ENCODE measurements at regions not wholly inside any gene's neighbourhood (a gene's known extent, or its start where the extent isn't known, plus 50 kb on each side); places are given as distances from the start of the nearest gene placed in this dataset.

GRCh38 chr14:61877768-61878167 lies 115.5 kb downstream of the SNAPC1 start:
- TF ChIP-seq CTCF (conservative IDR thresholded peaks at IDR 0.05 in 1 of 2, IDR thresholded peaks at IDR 0.05 in 1 of 2; ENCODE audit: low read depth in 1 of 2, low read length in 2 of 2) (no peak), EZH2 (IDR thresholded peaks at IDR 0.05; ENCODE audit: low read length, missing control alignments) (no peak)
- H3K27me3 ChIP-seq (ENCODE audit: control insufficient read depth, insufficient read depth, low read length): no peaks in the 10 kb centered on the region
- H3K4me1 ChIP-seq (ENCODE audit: control insufficient read depth, extremely low read depth, insufficient read depth, low read length): no peaks in the 10 kb centered on the region
- H3K9ac ChIP-seq (ENCODE audit: insufficient read depth, low read length): no peak overlapping the region
- H2AFZ ChIP-seq (ENCODE audit: low read length): no peak overlapping the region
- H3K4me3 ChIP-seq (replicated peaks in 1 of 4; ENCODE audit: control extremely low read depth in 1 of 4, insufficient read depth in 1 of 4, low read depth in 3 of 4, low read length in 4 of 4): no peak overlapping the region
- H3K27ac ChIP-seq (ENCODE audit: insufficient read depth, low read length): no peak overlapping the region
- no peaks in the 10 kb centered on the region for H3K79me2 ChIP-seq (ENCODE audit: control insufficient read depth, insufficient read depth, low read length)
- no peaks in the 10 kb centered on the region for H3K9me3 ChIP-seq (ENCODE audit: control insufficient read depth, insufficient read depth, low read depth, low read length)
- no peaks in the 10 kb centered on the region for H3K36me3 ChIP-seq (ENCODE audit: control insufficient read depth, insufficient read depth, low read length)
- no peak overlapping the region for H3K4me2 ChIP-seq (ENCODE audit: extremely low read depth, insufficient read depth, low read length)
- no peak for DNase-seq (ENCODE audit: low read depth in 2 of 2)
- no peaks in the 10 kb centered on the region for H4K20me1 ChIP-seq (ENCODE audit: control insufficient read depth, extremely low read depth, insufficient read depth, low read length)

GRCh38 chr14:61878931-61879330 lies 116.7 kb downstream of the SNAPC1 start:
- Histone ChIP-seq H3K4me1 (ENCODE audit: control insufficient read depth, extremely low read depth, insufficient read depth, low read length) (no peaks in the 10 kb centered on the region), H3K9me3 (ENCODE audit: control insufficient read depth, insufficient read depth, low read depth, low read length) (no peaks in the 10 kb centered on the region), H3K36me3 (ENCODE audit: control insufficient read depth, insufficient read depth, low read length) (no peaks in the 10 kb centered on the region), H3K27me3 (ENCODE audit: control insufficient read depth, insufficient read depth, low read length) (no peaks in the 10 kb centered on the region), H3K4me2 (ENCODE audit: extremely low read depth, insufficient read depth, low read length) (no peak overlapping the region), H2AFZ (ENCODE audit: low read length) (no peak overlapping the region), H3K9ac (ENCODE audit: insufficient read depth, low read length) (no peak overlapping the region), H3K4me3 (replicated peaks in 1 of 4; ENCODE audit: control extremely low read depth in 1 of 4, insufficient read depth in 1 of 4, low read depth in 3 of 4, low read length in 4 of 4) (no peak overlapping the region), H4K20me1 (ENCODE audit: control insufficient read depth, extremely low read depth, insufficient read depth, low read length) (no peaks in the 10 kb centered on the region), H3K27ac (ENCODE audit: insufficient read depth, low read length) (no peak overlapping the region), H3K79me2 (ENCODE audit: control insufficient read depth, insufficient read depth, low read length) (no peaks in the 10 kb centered on the region)
- DNase-seq (ENCODE audit: low read depth in 2 of 2): no peak
- TF ChIP-seq EZH2 (IDR thresholded peaks at IDR 0.05; ENCODE audit: low read length, missing control alignments) (no peak), CTCF (conservative IDR thresholded peaks at IDR 0.05 in 1 of 2, IDR thresholded peaks at IDR 0.05 in 1 of 2; ENCODE audit: low read depth in 1 of 2, low read length in 2 of 2) (no peak)

GRCh38 chr14:61881046-61881445 lies 118.8 kb downstream of the SNAPC1 start:
- no peaks in the 10 kb centered on the region for H3K4me1 ChIP-seq (ENCODE audit: control insufficient read depth, extremely low read depth, insufficient read depth, low read length)
- H4K20me1 ChIP-seq (ENCODE audit: control insufficient read depth, extremely low read depth, insufficient read depth, low read length): no peaks in the 10 kb centered on the region
- H2AFZ ChIP-seq (ENCODE audit: low read length): no peak overlapping the region
- H3K79me2 ChIP-seq (ENCODE audit: control insufficient read depth, insufficient read depth, low read length): no peaks in the 10 kb centered on the region
- no peak overlapping the region for H3K27ac ChIP-seq (ENCODE audit: insufficient read depth, low read length)
- no peaks in the 10 kb centered on the region for H3K27me3 ChIP-seq (ENCODE audit: control insufficient read depth, insufficient read depth, low read length)
- no peak overlapping the region for H3K4me2 ChIP-seq (ENCODE audit: extremely low read depth, insufficient read depth, low read length)
- no peak overlapping the region for H3K9ac ChIP-seq (ENCODE audit: insufficient read depth, low read length)
- TF ChIP-seq EZH2 (IDR thresholded peaks at IDR 0.05; ENCODE audit: low read length, missing control alignments) (no peak), CTCF (conservative IDR thresholded peaks at IDR 0.05 in 1 of 2, IDR thresholded peaks at IDR 0.05 in 1 of 2; ENCODE audit: low read depth in 1 of 2, low read length in 2 of 2) (no peak)
- H3K9me3 ChIP-seq (ENCODE audit: control insufficient read depth, insufficient read depth, low read depth, low read length): no peaks in the 10 kb centered on the region
- DNase-seq (ENCODE audit: low read depth in 2 of 2): no peak
- no peak overlapping the region for H3K4me3 ChIP-seq (replicated peaks in 1 of 4; ENCODE audit: control extremely low read depth in 1 of 4, insufficient read depth in 1 of 4, low read depth in 3 of 4, low read length in 4 of 4)
- no peaks in the 10 kb centered on the region for H3K36me3 ChIP-seq (ENCODE audit: control insufficient read depth, insufficient read depth, low read length)

All from fibroblast of lung (primary cell).